ENCODE measurements at regions not wholly inside any gene's neighbourhood (a gene's known extent, or its start where the extent isn't known, plus 50 kb on each side); places are given as distances from the start of the nearest gene placed in this dataset.

DNA sequence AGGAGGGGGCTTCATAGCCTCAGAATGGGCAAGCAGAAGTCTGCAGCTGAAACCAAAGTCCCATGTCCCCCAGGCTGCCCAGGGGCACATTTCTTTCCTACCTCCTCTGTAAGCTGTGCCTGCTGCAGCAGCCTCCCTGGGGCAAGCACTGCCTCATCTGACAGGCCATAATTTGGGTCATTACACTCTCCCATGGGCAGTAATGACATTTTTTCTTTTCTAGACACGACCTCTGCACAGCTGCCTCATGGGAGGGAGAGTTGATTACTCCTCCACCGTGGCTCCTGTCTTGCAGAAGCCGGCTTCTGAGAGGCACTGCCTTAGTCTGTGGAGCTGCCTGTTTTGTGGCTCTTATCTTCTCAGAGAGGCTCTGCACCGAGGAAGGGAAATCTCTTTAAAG is 268.9 kb downstream of the TDRD15 start:
- Histone ChIP-seq H3K9ac (ENCODE audit: low read length) (no peak overlapping the region), H3K36me3 (ENCODE audit: control insufficient read depth in 1 of 2, insufficient read depth in 2 of 2, low read length in 2 of 2) (no peaks in the 10 kb centered on the region; a peak in 1 of 4 replicates), H3K4me2 (ENCODE audit: low read length) (no peak overlapping the region), H3K27me3 (ENCODE audit: insufficient read depth, low read length) (no peaks in the 10 kb centered on the region), H2AFZ (ENCODE audit: low read depth, low read length, poor library complexity, severe bottlenecking) (no peak overlapping the region), H4K20me1 (ENCODE audit: insufficient read depth) (no peaks in the 10 kb centered on the region), H3K79me2 (ENCODE audit: insufficient read depth, low read length) (no peaks in the 10 kb centered on the region), H3K4me3 (replicated peaks in 1 of 2; ENCODE audit: low read depth in 1 of 2, low read length in 2 of 2) (no peak overlapping the region), H3K27ac (ENCODE audit: low read depth, low read length) (no peak overlapping the region), H3K9me2 (ENCODE audit: insufficient read depth) (no peaks in the 10 kb centered on the region), H3K4me1 (ENCODE audit: control insufficient read depth in 1 of 2, insufficient read depth in 2 of 2, low read length in 2 of 2) (no peaks in the 10 kb centered on the region), H3K9me3 (ENCODE audit: control insufficient read depth in 1 of 2, insufficient read depth in 1 of 2, low read depth in 1 of 2, low read length in 2 of 2) (no peaks in the 10 kb centered on the region; a peak in 1 of 4 replicates)
- RAD21 ChIA-PET (ENCODE audit: low non-redundant PET in 1 of 2, low total read pairs in 2 of 2, uncharacterized antibody in 2 of 2, unreplicated experiment in 2 of 2) = no interaction called here
- intact Hi-C loops (cut with micrococcal nuclease) = no loop called here
- ATAC-seq (no peak), DNase-seq (ENCODE audit: low read depth, low spot score) (no peak)
- TF ChIP-seq, protein P1, sequence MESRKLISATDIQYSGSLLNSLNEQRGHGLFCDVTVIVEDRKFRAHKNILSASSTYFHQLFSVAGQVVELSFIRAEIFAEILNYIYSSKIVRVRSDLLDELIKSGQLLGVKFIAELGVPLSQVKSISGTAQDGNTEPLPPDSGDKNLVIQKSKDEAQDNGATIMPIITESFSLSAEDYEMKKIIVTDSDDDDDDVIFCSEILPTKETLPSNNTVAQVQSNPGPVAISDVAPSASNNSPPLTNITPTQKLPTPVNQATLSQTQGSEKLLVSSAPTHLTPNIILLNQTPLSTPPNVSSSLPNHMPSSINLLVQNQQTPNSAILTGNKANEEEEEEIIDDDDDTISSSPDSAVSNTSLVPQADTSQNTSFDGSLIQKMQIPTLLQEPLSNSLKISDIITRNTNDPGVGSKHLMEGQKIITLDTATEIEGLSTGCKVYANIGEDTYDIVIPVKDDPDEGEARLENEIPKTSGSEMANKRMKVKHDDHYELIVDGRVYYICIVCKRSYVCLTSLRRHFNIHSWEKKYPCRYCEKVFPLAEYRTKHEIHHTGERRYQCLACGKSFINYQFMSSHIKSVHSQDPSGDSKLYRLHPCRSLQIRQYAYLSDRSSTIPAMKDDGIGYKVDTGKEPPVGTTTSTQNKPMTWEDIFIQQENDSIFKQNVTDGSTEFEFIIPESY (IDR thresholded peaks at IDR 0.05; ENCODE audit: extremely low read depth, insufficient replicate concordance, low read length) = no peak
- no peak for TF ChIP-seq MAX (IDR thresholded peaks at IDR 0.05)
- no peak for TF ChIP-seq SP1 (IDR thresholded peaks at IDR 0.05; ENCODE audit: low read depth)
- TF ChIP-seq ZNF274 (IDR thresholded peaks at IDR 0.05; ENCODE audit: low read depth, low read length) = no peak
- TF ChIP-seq, protein P2, sequence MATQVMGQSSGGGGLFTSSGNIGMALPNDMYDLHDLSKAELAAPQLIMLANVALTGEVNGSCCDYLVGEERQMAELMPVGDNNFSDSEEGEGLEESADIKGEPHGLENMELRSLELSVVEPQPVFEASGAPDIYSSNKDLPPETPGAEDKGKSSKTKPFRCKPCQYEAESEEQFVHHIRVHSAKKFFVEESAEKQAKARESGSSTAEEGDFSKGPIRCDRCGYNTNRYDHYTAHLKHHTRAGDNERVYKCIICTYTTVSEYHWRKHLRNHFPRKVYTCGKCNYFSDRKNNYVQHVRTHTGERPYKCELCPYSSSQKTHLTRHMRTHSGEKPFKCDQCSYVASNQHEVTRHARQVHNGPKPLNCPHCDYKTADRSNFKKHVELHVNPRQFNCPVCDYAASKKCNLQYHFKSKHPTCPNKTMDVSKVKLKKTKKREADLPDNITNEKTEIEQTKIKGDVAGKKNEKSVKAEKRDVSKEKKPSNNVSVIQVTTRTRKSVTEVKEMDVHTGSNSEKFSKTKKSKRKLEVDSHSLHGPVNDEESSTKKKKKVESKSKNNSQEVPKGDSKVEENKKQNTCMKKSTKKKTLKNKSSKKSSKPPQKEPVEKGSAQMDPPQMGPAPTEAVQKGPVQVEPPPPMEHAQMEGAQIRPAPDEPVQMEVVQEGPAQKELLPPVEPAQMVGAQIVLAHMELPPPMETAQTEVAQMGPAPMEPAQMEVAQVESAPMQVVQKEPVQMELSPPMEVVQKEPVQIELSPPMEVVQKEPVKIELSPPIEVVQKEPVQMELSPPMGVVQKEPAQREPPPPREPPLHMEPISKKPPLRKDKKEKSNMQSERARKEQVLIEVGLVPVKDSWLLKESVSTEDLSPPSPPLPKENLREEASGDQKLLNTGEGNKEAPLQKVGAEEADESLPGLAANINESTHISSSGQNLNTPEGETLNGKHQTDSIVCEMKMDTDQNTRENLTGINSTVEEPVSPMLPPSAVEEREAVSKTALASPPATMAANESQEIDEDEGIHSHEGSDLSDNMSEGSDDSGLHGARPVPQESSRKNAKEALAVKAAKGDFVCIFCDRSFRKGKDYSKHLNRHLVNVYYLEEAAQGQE (IDR thresholded peaks at IDR 0.05; ENCODE audit: low read depth) = no peak
- TF ChIP-seq YY1 (IDR thresholded peaks at IDR 0.05; ENCODE audit: extremely low read depth, insufficient replicate concordance, low read depth, low read length) = no peak
- TF ChIP-seq POLR2AphosphoS5 (IDR thresholded peaks at IDR 0.05; ENCODE audit: low read depth, low read length) = no peak
- no peak for TF ChIP-seq CBX3 (IDR thresholded peaks at IDR 0.05; ENCODE audit: low read depth)
- no peak for TF ChIP-seq TCF7L2 (IDR thresholded peaks at IDR 0.05; ENCODE audit: borderline replicate concordance, extremely low read depth, insufficient read depth, insufficient read length)
- TF ChIP-seq POLR2A (IDR thresholded peaks at IDR 0.05; ENCODE audit: borderline replicate concordance, extremely low read depth, insufficient read depth, insufficient read length) = no peak
- no TSS peak for BruUV-seq (replicated peaks)
- CTCF ChIA-PET = no interaction called here
- POLR2A ChIA-PET = no interaction called here
